GM21360 (cell line): ENCODE measurements at regions not wholly inside any gene's neighbourhood (a gene's known extent, or its start where the extent isn't known, plus 50 kb on each side); places are given as distances from the start of the nearest gene placed in this dataset.
A peak's percentile ranks its signal among the peaks of the same experiment; 100 is the strongest.
"Not testable (repeated sequence)": the region's sequence is repeated elsewhere in the genome, so short reads cannot be mapped to it uniquely, and the experiment has no call there.

ENCODE experiments used
- ATAC-seq: cut with Tn5 transposase; IDR thresholded peaks from one replicate; pipeline ENCODE4 v1.9.1; 2021; ENCODE audit warnings: mild to moderate bottlenecking, moderate library complexity; ENCODE audit not compliant: unreplicated experiment

GRCh38 chrX:104392350-104392749 is 137.6 kb upstream of the ESX1 start:
- ATAC-seq = no peak

GRCh38 chrX:104391906-104392305 is 137.2 kb upstream of the ESX1 start:
- no peak for ATAC-seq

DNA sequence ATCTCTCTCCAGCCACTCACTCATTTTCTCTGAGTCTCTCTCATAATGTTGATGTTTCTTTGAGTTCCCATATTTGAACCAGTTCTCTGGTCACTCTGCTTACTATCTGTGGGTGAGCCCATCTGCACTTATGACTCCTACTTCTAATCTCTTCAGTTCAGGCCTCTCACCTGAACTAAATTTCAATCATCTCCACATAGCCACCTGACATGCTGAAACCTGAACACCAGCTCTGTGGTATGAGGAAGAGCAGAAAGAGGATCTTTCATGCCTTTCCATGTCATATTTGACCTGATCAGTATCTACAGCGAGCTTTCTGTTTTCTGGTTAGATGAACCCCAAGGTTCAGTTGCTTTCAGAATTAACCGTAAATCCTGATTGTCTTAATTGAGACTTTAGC is 122.2 kb upstream of the ESX1 start:
- no peak for ATAC-seq

DNA sequence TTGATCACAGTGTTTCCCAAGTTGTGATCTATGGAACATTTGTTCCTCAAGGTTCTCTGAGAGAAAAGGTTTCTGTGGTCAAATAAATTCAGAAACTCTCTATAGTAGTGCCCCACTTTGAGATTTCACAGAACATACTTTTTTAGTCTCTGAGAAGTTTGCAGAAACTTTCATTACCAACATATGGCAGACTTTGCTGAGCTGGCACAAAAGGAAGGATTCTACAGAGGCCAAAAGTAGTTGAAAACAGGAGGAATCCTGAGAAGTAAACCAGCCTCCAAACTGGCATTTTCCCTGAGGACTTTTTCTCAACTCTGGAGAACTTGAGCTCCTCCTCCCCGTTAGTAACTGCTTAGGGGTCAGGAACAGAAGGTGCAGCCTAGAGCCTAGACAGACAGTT is 117.8 kb upstream of the ESX1 start:
- no peak for ATAC-seq

GRCh38 chrX:104370089-104370488 is 115.4 kb upstream of the ESX1 start:
- no peak for ATAC-seq

DNA sequence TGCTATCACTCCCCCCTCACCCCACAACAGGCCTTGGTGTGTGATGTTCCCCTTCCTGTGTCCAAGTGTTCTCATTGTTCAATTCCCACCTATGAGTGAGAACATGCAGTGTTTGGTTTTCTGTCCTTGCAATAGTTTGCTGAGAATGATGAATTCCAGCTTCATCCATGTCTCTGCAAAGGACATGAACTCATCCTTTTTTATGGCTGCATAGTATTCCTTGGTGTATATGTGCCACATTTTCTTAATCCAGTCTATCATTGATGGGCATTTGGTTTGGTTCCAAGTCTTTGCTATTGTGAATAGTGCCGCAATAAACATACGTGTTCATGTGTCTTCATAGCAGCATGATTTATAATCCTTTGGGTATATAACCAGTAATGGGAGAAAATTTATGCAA is 106.0 kb upstream of the ESX1 start:
- ATAC-seq = not testable (repeated sequence)

DNA sequence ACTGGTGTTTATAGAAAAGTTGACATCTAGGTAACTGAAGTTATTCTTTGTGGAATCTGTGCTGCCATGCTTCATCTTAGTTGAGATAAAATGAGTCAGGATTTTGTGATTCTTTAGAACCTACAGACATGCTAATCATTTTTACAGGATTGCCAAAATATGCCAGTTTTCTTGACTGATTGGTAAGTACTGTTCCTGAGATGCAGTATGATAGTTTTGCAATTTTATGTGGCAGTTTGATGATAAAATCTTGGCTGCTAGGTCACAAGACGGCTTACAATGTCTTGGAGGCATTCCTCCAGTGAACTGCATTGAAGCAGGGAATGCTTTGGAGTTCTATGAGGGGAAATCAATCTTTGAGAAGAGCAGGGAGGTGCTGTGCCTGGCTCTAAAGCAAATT is 104.4 kb upstream of the ESX1 start:
- ATAC-seq = no peak

DNA sequence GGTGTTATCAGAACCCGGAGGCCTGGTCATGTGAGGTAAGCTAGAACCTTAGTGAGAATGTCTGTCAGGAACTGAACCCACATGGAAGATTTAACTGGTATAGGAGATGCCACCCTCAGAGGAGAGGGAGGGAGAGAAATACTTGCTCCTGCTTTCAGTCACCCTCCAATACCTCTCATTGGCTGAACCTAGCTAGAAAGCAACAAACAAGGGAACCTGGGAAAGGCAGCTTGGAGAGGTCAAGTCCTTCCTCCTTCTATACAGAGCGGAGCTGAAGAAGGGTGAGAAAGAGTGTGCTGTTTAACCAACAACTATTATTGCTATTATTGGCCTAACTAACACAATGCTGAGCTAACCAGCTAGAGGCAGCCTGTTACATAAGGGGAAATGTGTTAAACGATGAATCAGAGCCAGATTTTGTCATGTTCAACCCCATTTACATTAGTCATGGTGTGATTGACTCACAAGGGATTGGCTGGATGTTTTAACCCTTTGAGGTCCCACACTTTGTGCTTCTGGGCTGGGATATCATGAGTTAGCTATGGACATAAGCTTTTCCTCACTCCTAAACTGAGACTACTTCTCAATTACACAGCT is 96.5 kb upstream of the ESX1 start:
- ATAC-seq = no peak

GRCh38 chrX:104347860-104348259 is 93.1 kb upstream of the ESX1 start:
- ATAC-seq = no peak

DNA sequence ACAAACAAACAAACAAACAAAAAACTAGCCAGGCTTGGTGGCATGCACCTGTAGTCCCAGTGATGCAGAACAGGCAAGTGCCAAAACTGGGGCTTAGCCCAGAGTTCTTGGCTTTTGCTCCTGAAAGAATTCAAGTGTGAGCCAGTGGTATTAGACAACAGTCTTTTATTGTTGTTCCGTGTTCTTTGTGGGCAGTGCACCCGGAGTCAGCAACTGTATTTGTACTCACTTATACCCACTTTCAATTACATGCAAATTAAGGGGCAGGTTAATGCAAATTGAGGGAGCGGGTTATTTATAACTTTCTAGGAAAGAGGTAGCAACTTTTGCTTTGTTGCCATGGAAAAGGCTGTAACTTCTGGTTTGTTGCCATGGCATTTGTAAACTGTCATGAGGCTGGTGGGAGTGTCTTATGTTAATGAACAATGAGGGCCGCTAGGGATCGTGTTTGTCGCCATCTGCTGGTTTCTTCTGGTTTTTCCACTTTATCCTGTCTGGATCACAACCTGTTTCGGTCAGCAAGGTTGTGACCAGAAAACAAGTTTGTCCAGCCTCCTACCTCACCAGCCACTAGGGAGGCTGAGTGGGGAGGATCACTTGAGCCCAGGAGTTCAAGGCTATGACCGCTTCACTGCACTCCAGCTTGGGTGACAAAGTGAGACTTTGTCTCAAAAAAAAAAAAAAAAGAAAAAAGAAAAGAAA is 88.8 kb upstream of the ESX1 start:
- ATAC-seq = peak; percentile 93

DNA sequence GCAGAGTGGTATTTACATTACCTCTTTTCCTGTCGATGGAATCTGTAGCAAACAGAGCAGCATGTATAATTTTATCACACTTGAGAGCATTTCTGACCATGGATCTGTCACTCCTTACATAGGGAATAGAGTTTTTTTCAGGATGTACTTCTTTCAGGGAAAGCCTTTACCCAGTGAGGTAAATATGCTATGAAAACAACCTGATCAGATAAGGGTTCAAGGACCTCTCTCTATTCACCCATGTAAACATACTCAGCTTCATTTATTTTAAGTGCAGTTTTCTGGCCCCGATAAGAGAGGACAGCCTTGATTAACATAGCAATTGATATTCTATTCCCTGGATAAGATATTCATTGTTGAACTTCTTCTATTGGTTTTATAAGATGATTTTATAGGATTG is 87.3 kb upstream of the ESX1 start:
- no peak for ATAC-seq

DNA sequence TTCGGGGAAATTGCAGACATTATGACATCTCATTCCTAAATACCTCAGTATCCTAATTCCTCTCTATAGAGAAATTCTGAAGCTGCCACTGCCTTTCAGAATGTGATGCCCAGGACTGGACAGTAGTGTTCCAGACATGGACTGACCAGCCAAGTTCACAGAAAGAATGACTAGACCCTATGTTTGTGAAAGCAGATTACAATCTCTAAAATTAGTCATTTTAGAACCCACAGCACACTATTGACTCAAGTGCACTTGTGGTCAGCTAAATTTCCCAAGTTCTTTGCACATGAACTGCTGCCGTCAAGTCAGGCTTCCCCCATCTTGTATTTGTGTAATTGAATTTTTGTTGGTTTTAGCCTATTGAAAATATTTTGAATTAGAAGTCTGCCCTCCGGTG is 81.0 kb upstream of the ESX1 start:
- no peak for ATAC-seq

DNA sequence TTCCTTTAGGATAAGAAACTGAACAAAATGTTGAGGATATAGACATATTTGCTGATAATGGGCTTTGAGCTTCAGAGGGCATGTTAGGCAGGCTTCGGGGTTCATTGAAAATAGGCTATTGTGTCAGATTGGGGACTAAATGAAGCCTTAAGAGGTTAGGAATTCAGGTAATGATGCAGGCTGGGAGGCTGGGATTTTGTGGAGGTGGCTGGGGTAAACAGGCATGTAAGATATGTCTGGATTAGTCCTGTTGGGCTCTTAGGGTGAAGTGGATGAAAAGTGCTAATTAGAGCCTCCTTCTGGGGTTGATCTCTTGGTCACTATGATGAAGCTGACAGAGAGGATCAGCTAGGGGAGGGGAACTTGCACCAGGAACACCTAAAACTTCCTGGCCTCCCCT is 80.2 kb upstream of the ESX1 start:
- no peak for ATAC-seq

DNA sequence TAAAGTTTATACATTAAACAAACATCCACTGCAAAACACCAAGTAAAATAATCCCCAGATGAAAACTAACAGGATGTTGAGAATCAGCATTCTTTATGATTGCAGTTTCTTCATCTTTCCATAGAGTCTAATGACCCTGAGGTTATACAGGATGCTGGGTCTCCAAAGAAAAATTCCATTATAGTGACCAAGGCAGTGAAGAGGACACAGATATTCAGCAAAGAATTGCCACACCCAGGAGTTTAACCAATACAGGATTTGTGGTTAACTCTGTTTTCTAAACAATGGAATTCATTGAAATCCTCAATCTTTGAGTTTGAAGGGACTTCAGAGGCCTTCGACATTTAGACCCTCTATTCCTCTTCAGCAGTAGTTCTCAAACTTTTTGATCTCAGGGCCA is 76.2 kb upstream of the ESX1 start:
- no peak for ATAC-seq

- ATAC-seq = no peak
Measured at GRCh38 chrX:104329731-104330130, 75.0 kb upstream of the ESX1 start.

- ATAC-seq = no peak
Measured at GRCh38 chrX:104325213-104325585, 70.5 kb upstream of the ESX1 start.

GRCh38 chrX:104324461-104325212 is 69.9 kb upstream of the ESX1 start:
- no peak for ATAC-seq

DNA sequence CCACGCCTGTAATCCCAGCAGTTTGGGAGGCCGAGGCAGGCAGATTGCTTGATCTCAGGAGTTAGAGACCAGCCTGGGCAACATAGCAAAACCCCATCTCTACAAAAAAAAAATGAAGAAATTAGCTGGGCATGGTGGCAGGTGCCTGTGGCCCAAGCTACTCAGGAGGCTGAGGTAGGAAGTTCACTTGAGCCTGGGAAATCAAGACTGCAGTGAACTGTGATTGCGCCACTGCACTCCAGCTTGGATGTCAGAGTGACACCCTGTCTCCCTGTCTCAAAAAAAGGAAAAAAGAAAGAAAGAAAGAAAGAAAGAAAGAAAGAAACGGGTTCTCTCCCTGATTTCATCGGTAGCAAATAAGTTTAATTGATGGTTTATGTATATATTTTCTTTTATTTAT is 64.6 kb upstream of the ESX1 start:
- no peak for ATAC-seq

GRCh38 chrX:104318330-104319009 is 63.7 kb upstream of the ESX1 start:
- no peak for ATAC-seq

DNA sequence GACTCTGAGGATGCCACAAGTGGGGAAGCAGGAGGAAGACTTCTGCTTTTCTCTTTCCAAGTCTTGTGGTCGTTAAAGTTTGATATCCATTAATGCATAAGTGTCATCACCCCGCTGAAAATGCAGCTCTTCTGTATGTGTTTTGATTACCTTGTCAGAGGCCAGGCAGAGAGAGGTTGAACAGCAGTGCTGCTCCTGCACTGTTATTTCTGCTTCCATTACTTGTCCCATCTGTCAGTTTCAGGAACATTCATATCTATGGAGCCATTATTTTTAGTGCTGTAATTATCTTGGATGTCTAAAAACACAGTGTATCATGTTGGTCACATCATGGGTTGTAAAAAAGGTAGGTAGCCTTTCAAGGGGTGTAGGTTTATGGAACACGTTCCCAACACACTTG is 62.0 kb upstream of the ESX1 start:
- ATAC-seq = no peak

DNA sequence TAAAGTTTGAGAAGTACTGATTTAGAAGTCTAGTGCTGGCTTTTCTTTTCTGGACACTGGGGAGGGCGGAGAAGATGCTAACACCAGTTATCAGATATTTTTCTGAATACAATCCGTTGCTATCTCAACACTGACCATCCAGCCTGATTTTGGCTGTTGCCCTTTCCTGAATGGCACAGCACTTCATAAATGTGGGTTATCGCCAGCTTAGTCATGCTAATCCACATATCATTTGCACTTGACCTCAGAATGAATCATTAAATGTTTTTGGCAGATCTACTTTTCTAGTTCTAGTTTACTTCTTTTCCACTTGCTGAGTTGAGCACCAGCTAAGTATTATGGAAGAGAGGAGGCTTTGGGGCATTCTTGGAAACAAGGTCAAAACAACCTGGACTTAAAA is 60.8 kb upstream of the ESX1 start:
- ATAC-seq = no peak
